MV-4-11 (cell line): ENCODE measurements at regions not wholly inside any gene's neighbourhood (a gene's known extent, or its start where the extent isn't known, plus 50 kb on each side); places are given as distances from the start of the nearest gene placed in this dataset.

Experiments used
- DNase-seq: peaks from one replicate; lab custom pipeline; 2025; lab: John Stamatoyannopoulos, UW

DNA sequence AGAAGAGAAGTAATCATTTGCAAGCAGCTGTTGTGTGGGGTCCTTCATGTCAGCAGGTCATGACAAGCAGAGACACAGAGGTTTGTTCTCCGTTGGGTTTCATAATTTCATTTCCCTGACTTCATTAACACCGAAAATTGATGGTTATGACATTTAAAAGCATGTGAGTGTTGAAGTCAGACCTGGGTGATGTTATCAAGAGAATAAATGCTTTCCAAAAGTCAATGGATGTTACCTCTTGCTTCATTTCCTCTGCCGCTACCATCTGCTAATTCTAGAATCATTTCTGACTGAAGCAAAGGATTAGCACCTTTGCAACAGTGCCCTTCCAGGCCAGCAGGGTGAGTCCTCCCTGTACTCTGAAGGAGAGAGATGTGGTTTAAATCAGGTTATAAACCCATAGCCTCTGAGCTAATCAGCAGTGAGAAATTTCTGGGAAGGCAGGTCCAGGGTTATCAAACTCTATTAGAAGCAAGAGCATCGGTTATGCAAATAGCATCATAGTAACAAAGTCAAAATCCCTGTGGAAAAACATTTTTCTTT, 446.2 kb downstream of the PIK3C3 start:
- DNase-seq: no peak

- DNase-seq: no peak
These were observed 449.1 kb downstream of the PIK3C3 start for GRCh38 chr18:42404151-42404550.

DNA sequence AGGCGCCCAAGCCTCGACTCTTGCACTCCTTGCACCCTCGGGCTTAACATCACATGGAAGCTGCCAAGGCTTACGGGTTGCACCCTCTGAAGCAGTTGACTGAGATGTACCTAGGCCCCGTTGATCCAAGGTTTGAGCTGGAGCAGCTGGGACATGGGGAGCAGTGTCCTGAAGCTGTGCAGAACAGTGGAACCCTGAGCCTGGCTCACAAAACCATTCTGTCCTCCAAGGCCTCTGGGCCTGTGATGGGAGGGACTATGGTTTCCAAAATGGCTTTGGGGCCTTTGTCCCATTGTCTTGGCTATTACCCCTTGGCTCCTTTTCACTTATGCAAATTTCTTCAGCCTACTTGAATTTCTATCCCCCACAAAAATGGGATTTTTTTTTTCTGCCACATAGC, 454.0 kb downstream of the PIK3C3 start:
- DNase-seq: no peak

GRCh38 chr18:42412281-42412680, 457.2 kb downstream of the PIK3C3 start:
- no peak for DNase-seq

DNA sequence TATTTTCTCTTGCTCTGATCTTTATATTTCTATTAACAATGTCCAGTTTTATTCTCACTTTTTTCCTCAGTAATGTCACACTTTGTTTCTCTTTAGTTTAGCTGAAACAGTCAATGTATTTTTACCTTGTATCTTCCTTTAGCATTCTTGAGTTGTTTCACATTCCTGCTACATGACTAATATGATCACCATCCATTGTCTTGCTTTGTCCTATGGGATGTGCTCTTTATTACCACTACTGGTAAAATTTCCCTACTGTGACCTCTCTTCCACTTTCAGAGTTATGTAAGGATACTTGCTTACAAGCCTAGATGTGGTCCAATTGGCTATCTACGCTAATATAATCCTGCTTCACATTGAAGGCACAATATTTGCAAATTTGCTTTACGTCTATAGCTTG, 457.9 kb downstream of the PIK3C3 start:
- DNase-seq: no peak

DNA sequence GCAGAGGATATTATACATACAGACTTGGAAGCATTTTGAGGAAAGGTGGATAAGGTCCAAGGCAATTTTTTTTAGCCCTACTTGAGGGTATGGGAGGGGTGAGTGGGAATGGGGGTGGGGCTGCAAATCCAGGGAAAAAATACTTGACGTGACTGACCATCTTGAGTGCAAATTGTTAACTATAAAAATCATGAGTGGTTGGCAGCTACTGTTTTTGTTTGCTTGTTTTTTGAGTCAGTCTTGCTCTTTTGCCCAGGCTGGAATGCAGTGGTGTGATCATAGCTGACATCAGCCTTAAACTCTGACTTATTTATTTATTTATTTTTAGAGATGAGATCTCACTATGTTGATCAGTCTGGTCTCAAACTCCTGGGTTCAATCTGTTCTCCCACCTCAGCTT, 458.8 kb downstream of the PIK3C3 start:
- DNase-seq: no peak

DNA sequence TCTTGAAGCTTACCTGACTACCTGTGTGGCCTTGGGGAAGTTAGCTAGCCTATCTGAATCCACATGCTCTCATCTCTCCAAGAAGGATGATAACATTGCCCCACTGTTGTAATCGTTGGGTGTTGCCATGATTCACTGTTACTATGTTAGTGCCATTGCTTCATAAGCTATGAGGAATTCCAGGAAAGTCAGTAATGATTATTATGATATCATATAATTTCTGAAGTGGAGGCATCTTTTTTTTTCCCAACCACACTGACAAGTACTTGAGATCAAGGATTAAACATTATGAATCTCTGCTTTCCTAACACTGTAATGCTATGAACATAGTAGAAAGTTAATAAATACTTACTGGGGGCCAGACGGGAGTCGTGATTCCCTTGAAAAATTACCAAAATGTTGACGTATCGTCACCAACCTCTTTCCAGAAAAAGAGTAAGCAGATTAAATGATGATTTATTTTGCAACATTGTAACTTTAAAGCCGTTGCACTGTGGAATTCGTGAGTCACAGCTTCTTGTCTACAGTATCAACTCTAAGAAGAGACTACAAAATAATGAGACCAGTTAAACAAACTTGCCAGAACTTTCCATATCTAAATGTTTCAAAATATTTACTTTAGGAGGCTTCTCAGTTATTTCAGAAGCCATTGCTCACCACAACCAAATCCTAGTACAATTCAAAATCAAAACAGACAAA, 459.9 kb downstream of the PIK3C3 start:
- no peak for DNase-seq

- DNase-seq: no peak
These were observed 462.2 kb downstream of the PIK3C3 start for GRCh38 chr18:42417189-42417588.

- DNase-seq: no peak
These were observed 463.1 kb downstream of the PIK3C3 start for GRCh38 chr18:42418121-42418520.

DNA sequence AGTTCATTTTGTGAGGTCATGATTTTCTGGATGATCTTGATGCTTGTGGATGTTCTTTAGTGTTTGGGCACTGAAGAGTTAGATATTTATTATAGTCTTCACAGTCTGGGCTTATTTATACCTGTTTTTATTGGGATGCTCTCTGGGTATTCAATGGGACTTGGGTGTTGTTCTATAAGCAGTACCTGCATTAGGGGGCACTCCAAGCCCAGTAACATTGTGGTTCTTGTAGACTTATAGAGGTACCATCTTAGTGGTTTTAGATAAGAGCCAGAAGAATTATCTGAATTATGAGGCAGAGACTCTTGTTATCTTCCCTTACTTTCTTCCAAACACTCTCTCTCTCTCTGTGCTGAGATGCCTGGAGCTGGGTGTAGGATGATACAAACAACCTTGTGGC, 470.0 kb downstream of the PIK3C3 start:
- no peak for DNase-seq

DNA sequence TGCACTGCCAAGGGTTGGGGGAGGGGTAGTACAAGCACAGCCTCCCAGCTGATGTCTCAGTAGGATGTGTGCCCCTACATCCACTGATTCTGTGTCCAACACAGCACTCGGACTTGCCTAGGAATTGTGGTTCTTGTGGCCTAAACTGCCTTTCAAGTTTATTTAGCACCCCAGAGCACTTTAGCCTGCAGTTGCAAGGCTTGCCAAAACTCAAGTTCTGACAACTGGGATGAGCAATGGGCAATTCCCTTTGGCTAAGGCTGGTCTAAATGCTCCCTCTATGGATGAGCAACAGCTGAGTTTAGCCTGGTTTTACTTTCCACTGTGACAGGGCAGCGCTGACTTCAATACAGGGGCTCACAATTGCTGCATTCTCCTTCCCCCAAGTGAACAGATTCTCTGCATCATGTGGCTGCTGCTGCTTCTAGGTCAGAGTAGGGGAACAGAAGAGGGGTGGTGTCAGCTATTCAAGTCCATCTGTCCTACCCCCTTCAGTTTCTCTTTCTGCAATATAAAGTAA, 471.5 kb downstream of the PIK3C3 start:
- no peak for DNase-seq

- no peak for DNase-seq
These were observed 474.2 kb downstream of the PIK3C3 start for GRCh38 chr18:42429196-42429595.

GRCh38 chr18:42436222-42436765, 481.3 kb downstream of the PIK3C3 start:
- DNase-seq: no peak

GRCh38 chr18:42437001-42437400, 482.0 kb downstream of the PIK3C3 start:
- DNase-seq: no peak

DNA sequence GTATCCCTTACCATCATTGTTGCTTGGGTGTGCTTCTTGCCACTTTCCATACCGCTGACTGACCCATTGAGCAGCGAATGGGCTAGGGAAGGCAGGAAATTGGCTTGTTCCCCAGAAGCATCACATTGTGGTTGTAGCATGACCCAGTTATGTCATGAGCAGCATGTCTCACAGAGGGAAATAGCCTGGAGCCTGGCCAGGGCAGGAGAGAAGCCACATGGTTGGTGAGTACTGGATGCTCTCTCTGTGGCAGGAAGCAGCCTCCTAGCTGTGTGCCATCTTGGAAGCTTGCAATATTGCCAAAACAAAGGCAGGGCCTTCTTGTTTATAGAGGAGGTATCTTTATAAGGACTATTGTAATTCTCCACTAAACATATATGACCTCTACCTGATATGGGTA, 482.6 kb downstream of the PIK3C3 start:
- DNase-seq: no peak

- no peak for DNase-seq
These were observed 487.6 kb downstream of the PIK3C3 start for GRCh38 chr18:42442656-42443055.

DNA sequence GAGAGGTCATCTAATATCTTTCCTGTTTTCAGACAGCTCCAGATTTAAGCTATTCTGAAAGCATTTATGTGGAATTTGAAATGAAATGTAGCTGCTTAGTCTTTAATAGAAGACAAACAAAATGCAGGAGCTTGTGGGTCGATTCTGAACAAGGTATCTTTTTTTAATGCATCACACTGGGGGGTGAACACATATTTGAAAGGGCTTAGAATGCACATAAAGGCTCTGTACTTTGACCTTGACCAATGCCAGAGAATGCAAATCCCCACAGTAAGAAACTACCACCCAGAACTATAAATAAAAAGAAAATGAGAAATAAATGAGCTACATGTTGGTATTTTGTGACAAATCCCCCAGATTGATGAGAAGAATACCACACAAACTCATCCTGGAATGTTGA, 489.3 kb downstream of the PIK3C3 start:
- DNase-seq: no peak

- no peak for DNase-seq
These were observed 490.3 kb downstream of the PIK3C3 start for GRCh38 chr18:42445359-42445758.

- DNase-seq: no peak
These were observed 491.2 kb downstream of the PIK3C3 start for GRCh38 chr18:42446195-42446594.

DNA sequence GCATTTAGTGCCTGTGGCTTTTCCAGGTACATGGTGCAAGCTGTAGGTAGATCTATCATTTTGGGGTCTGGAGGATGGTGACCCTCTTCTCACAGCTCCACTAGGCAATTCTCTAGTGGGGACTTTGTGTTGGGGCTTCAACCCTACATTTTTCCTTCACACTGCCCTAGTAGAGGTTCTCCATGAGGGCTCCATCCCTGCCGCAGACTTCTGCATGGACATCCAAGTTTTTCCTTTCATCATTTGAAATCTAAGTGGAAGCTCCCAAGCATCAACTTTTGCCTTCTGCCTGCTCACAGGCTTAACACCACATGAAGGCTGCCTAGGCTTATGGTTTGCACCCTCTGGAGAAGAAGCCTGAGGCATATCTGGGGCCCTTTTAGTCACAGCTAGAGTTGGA, 492.7 kb downstream of the PIK3C3 start:
- DNase-seq: no peak

DNA sequence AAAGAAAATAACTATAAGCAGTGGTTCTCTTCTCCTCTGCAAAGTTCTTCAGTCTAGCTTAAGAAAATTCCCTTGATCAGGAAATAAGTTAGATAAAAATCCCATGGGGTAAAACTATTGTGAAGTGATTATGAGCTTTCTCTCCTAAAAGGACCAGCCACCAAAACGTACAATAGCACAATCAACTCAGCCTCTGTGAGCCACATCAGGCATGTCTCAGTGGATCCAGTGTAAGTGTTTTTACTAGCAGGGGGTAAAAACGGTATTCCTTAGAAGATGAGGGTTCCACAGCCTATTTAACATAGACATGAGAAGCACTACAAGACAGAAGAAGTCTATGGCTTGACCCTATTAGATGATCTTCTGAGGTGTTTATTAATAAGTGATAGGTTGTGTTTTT, 503.2 kb downstream of the PIK3C3 start:
- DNase-seq: no peak

GRCh38 chr18:42459873-42460272, 504.8 kb downstream of the PIK3C3 start:
- DNase-seq: no peak

GRCh38 chr18:42471885-42472284, 516.9 kb downstream of the PIK3C3 start:
- no peak for DNase-seq

GRCh38 chr18:42473611-42474010, 518.6 kb downstream of the PIK3C3 start:
- no peak for DNase-seq
